Neural crest cell (in vitro differentiated cells): ENCODE measurements at regions not wholly inside any gene's neighbourhood (a gene's known extent, or its start where the extent isn't known, plus 50 kb on each side); places are given as distances from the start of the nearest gene placed in this dataset.

Source experiments
- DNase-seq: peaks from one replicate; pipeline ENCODE4 v3.0.0; 2021; ENCODE audit warnings: low read depth, mixed read lengths, low spot score
- H3K27ac Mint-ChIP-seq: one replicate; pipeline ENCODE4 v1.8.0; 2021; ENCODE audit warnings: mild to moderate bottlenecking, mixed read lengths; ENCODE audit not compliant: unreplicated experiment
- H3K27me3 Mint-ChIP-seq: 2 replicates; pipeline ENCODE4 v1.8.0; 2021; ENCODE audit warnings: low read depth, mild to moderate bottlenecking, mixed read lengths
- H3K36me3 Mint-ChIP-seq: 2 replicates; pipeline ENCODE4 v1.8.0; 2021; ENCODE audit warnings: low read depth, mild to moderate bottlenecking, mixed read lengths
- H3K4me1 Mint-ChIP-seq: 2 replicates; pipeline ENCODE4 v1.8.0; 2021; ENCODE audit warnings: mixed read lengths
- H3K4me3 Mint-ChIP-seq: one replicate; pipeline ENCODE4 v1.8.0; 2021; ENCODE audit warnings: mild to moderate bottlenecking, mixed read lengths
- H3K9me3 Mint-ChIP-seq: 2 replicates; pipeline ENCODE4 v1.8.0; 2021; ENCODE audit warnings: mixed read lengths
- TF ChIP-seq, protein P1 (sequence below): fragments of 200-600 bp; sonication (generic); conservative IDR thresholded peaks from 2 replicates; pipeline ENCODE4 v1.5.0; 2021; ENCODE audit warnings: antibody characterized with exemption, mild to moderate bottlenecking

DNA sequence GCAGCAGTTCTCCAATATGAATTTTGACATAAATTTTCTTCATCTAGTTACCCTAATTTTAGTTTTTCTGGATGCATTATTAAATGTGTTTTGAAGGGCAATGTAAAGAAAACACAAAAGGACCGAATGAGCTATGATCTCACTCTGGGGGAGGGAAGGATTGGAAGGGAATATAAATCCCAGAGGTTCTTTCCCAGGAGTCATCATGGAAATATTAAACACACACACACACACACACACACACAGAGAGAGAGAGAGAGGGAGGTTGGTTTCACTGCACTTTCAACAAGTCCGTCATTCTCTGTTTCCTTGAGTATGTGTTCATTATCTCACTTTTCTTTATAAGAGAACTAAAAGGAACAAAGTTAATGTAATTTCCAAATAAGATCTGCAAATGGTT lies 70.7 kb upstream of the DCBLD2 start:
- no peaks in the 10 kb centered on the region for H3K36me3 Mint-ChIP-seq
- peaks cover 7% of the 10 kb centered on the region for H3K9me3 Mint-ChIP-seq
- TF ChIP-seq, protein P1, sequence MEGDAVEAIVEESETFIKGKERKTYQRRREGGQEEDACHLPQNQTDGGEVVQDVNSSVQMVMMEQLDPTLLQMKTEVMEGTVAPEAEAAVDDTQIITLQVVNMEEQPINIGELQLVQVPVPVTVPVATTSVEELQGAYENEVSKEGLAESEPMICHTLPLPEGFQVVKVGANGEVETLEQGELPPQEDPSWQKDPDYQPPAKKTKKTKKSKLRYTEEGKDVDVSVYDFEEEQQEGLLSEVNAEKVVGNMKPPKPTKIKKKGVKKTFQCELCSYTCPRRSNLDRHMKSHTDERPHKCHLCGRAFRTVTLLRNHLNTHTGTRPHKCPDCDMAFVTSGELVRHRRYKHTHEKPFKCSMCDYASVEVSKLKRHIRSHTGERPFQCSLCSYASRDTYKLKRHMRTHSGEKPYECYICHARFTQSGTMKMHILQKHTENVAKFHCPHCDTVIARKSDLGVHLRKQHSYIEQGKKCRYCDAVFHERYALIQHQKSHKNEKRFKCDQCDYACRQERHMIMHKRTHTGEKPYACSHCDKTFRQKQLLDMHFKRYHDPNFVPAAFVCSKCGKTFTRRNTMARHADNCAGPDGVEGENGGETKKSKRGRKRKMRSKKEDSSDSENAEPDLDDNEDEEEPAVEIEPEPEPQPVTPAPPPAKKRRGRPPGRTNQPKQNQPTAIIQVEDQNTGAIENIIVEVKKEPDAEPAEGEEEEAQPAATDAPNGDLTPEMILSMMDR: no peak
- H3K4me1 Mint-ChIP-seq: peaks cover 4% of the 10 kb centered on the region
- H3K27me3 Mint-ChIP-seq: no peaks in the 10 kb centered on the region
- peak overlapping the region; percentile 67 for H3K27ac Mint-ChIP-seq
- no peak for DNase-seq
- no peak overlapping the region for H3K4me3 Mint-ChIP-seq

DNA sequence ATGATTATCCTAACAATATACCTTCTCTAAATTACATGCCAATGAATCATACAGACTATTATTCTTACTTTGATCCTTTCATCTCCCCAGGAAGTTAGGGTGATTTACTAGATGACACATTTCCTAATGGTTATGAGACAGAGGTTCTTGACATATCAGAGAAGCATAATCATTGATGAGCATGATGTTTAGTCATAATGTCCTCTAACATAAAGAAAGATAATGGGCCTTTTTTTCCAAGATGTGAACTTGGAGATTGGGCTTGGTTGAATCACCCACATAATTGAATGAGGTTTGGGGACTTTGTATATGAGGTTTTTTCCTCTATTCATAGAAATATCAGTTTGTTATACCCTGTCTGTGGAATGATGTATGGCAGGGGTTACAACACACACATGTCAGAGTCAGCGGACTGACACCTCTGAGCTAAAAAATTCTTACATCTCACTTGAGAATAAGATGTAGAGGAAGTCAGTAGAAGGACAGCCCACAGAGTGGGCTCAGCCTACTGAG lies 69.7 kb upstream of the DCBLD2 start:
- Mint-ChIP-seq H3K36me3 (no peaks in the 10 kb centered on the region), H3K27me3 (no peaks in the 10 kb centered on the region), H3K27ac (no peak overlapping the region), H3K9me3 (peaks cover 7% of the 10 kb centered on the region), H3K4me1 (peaks cover 4% of the 10 kb centered on the region), H3K4me3 (no peak overlapping the region)
- DNase-seq: no peak
- TF ChIP-seq, protein P1: no peak

DNA sequence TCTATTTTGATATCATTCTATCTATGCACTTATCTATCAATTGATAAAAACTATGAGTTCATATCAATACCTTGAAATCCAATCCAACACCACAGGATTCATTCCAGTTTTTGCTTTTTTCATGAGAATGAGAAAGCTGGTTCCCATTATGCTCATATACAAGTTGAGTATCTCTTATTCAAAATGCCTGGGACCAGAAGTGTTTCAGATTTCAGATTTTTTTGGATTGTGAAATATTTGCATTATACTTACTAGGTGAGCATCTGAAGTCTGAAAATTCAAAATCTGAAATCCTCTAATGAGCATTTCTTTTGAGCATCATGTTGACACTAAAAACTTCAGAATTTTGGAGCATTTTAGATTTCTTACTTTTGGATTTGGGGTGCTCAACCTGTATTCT lies 67.8 kb upstream of the DCBLD2 start:
- Mint-ChIP-seq H3K9me3 (peaks cover 4% of the 10 kb centered on the region), H3K36me3 (no peaks in the 10 kb centered on the region), H3K27ac (no peak overlapping the region), H3K4me3 (no peak overlapping the region), H3K27me3 (no peaks in the 10 kb centered on the region), H3K4me1 (peaks cover 4% of the 10 kb centered on the region)
- DNase-seq: no peak
- TF ChIP-seq, protein P1: no peak

DNA sequence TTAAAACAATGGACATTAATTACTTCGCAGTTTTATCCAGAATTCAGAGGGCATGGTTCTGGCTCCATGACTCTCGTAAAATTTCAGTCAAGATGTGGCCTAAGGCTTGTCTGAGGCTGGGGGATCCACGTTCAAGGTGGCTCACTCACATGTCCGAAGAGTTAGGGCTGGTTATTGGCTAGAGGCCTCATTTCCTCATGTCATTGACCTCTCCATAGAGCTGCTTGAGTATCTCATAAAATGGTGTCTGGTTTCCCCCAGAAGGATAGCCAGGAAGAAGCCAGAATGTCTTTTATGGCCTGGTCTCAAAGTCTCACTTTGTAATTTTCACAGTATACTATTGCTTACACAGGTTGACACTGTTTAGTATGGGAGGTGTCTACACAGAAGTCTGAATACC lies 67.3 kb upstream of the DCBLD2 start:
- TF ChIP-seq, protein P1: no peak
- no peaks in the 10 kb centered on the region for H3K27me3 Mint-ChIP-seq

DNA sequence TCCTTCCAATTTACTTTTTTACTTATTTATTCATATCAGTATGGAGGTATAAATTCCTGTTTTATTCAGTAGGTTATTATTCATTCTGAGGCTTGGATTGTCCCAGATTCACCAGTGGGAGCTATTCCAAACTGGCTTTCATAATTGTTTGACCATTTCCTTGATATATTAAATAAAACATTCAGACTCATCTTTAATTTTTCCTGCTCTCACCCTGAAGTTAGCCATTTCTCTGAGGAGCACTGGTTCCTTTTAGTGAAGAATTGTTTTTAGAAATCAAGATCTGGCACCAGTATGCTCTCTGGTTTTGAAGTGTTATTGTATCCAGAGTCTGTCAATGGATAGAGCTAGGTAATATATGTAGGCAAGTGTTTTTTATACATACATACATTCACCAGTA lies 66.9 kb upstream of the DCBLD2 start:
- Mint-ChIP-seq H3K4me1 (peaks cover 4% of the 10 kb centered on the region), H3K27ac (no peak overlapping the region), H3K27me3 (no peaks in the 10 kb centered on the region), H3K36me3 (no peaks in the 10 kb centered on the region), H3K9me3 (peaks cover 4% of the 10 kb centered on the region), H3K4me3 (no peak overlapping the region)
- DNase-seq: no peak
- TF ChIP-seq, protein P1: no peak

More for the DNA sequence above, 67.3 kb upstream of the DCBLD2 start:
- Mint-ChIP-seq H3K4me1 (peaks cover 4% of the 10 kb centered on the region), H3K4me3 (no peak overlapping the region), H3K27ac (no peak overlapping the region), H3K9me3 (peaks cover 4% of the 10 kb centered on the region), H3K36me3 (no peaks in the 10 kb centered on the region)
- no peak for DNase-seq

DNA sequence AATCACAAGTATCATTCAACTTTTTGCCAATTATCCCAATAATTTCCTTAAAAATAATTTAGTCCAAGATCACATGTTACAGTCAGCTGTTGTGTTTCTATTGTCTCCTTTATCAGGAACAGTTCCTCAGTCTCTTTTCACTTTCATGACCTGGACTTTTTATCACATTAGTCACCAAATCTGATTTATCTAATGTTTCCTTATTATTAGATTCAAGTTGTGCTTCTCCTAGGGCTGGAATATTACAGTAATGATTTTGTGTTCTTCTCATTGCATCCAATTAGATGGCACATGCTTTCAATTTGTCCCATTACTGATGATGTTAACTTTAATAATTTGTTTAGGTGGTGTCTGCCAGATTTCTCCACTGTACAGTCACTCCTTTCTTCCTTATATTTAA lies 66.3 kb upstream of the DCBLD2 start:
- no peak for DNase-seq
- H3K9me3 Mint-ChIP-seq: peaks cover 1% of the 10 kb centered on the region
- TF ChIP-seq, protein P1: no peak
- no peak overlapping the region for H3K27ac Mint-ChIP-seq
- H3K4me3 Mint-ChIP-seq: no peak overlapping the region
- no peaks in the 10 kb centered on the region for H3K27me3 Mint-ChIP-seq
- no peaks in the 10 kb centered on the region for H3K36me3 Mint-ChIP-seq
- peaks cover 4% of the 10 kb centered on the region for H3K4me1 Mint-ChIP-seq
